ENCODE measurements at regions not wholly inside any gene's neighbourhood (a gene's known extent, or its start where the extent isn't known, plus 50 kb on each side); places are given as distances from the start of the nearest gene placed in this dataset.

GRCh38 chr2:7983912-7984311 lies 697.9 kb upstream of the ID2 start (continued):
- TF ChIP-seq REST (tag by site-specific recombination; IDR thresholded peaks at IDR 0.05) (peak; percentile 65; the same call in 1 of the 2 replicates), ZNF426 (tag by site-specific recombination; IDR thresholded peaks at IDR 0.05) (peak; percentile 56), ZBTB1 (tag by site-specific recombination; IDR thresholded peaks at IDR 0.05) (no peak), ZNF514 (tag by site-specific recombination; IDR thresholded peaks at IDR 0.05) (no peak), BCL6B (tag by site-specific recombination; IDR thresholded peaks at IDR 0.05) (no peak), ZBTB11 (tag by site-specific recombination; conservative IDR thresholded peaks at IDR 0.05; ENCODE audit: low read depth) (peak; percentile 38; the same call in 1 of the 2 replicates), ZNF175 (tag by site-specific recombination; IDR thresholded peaks at IDR 0.05) (no peak), ZNF112 (tag by site-specific recombination; IDR thresholded peaks at IDR 0.05) (no peak), SETDB1 (IDR thresholded peaks at IDR 0.05; ENCODE audit: insufficient read length, low read length) (no peak), ZNF146 (tag by site-specific recombination; IDR thresholded peaks at IDR 0.05) (no peak)

- CTCF ChIA-PET: interaction anchor here (0.6 kb wide), 1 partner anchor 753 kb away, joined by 3 read pairs; no protein-coding TSS in a partner anchor
- H3K4me3 ChIP-seq (ENCODE audit: low read depth, low read length): no peak overlapping the region
- no peaks in the 10 kb centered on the region for H3K4me1 ChIP-seq (ENCODE audit: control insufficient read depth, insufficient read depth, low read length)
- H3K36me3 ChIP-seq (ENCODE audit: control insufficient read depth in 2 of 2, insufficient read depth in 1 of 2, low read length in 2 of 2): no peaks in the 10 kb centered on the region
- TF ChIP-seq KLF17 (tag by site-specific recombination; IDR thresholded peaks at IDR 0.05) (no peak), REST (tag by site-specific recombination; IDR thresholded peaks at IDR 0.05) (no peak), ZSCAN5A (tag by site-specific recombination; IDR thresholded peaks at IDR 0.05) (no peak), HIC1 (tag by site-specific recombination; IDR thresholded peaks at IDR 0.05) (no peak), SCRT1 (tag by site-specific recombination; IDR thresholded peaks at IDR 0.05; ENCODE audit: borderline replicate concordance) (no peak), ZNF18 (tag by site-specific recombination; IDR thresholded peaks at IDR 0.05) (no peak)
- H3K9me3 ChIP-seq (ENCODE audit: control insufficient read depth, insufficient read depth, low read depth, low read length): no peaks in the 10 kb centered on the region
- no peak overlapping the region for H3K27ac ChIP-seq (ENCODE audit: extremely low read depth, low read depth, low read length)
- POLR2A ChIA-PET: no interaction called here
These were observed 697.0 kb upstream of the ID2 start for GRCh38 chr2:7984693-7985353.
